Mesodermal cell (in vitro differentiated cells): ENCODE measurements at regions not wholly inside any gene's neighbourhood (a gene's known extent, or its start where the extent isn't known, plus 50 kb on each side); places are given as distances from the start of the nearest gene placed in this dataset.

Experiments
- H3K27ac ChIP-seq: 2 replicates; pipeline ENCODE4 v1.7.0; 2013; ENCODE audit warnings: mild to moderate bottlenecking, low read depth, low read length, moderate library complexity; ENCODE audit not compliant: severe bottlenecking
- H3K36me3 ChIP-seq: 2 replicates; pipeline ENCODE4 v1.7.1; 2013; ENCODE audit warnings: mild to moderate bottlenecking, low read length, moderate library complexity; ENCODE audit not compliant: control insufficient read depth, insufficient read depth
- H3K4me1 ChIP-seq: one replicate; pipeline ENCODE4 v1.7.1; 2013; ENCODE audit warnings: mild to moderate bottlenecking, low read length; ENCODE audit not compliant: insufficient read depth, control insufficient read depth, poor library complexity, severe bottlenecking
- H3K4me3 ChIP-seq: 2 replicates; pipeline ENCODE4 v1.7.0; 2013; ENCODE audit warnings: low read length, control low read depth, mild to moderate bottlenecking; ENCODE audit not compliant: insufficient read depth, poor library complexity, severe bottlenecking; ENCODE audit errors: extremely low read depth
- H3K9me3 ChIP-seq: 2 replicates; pipeline ENCODE4 v1.7.1; 2013; ENCODE audit warnings: mild to moderate bottlenecking, low read length, moderate library complexity; ENCODE audit not compliant: control insufficient read depth
- WGBS, 2 experiments: methylation state at CpG; one replicate each; pipeline ENCODE4 v1.1.5; 2013; ENCODE audit warnings: missing lambda C conversion rate in 2 of 2; ENCODE audit not compliant: insufficient coverage in 2 of 2; 5-methylcytosine and 5-hydroxymethylcytosine counted together

GRCh38 chr1:59075021-59075420 is 221.9 kb upstream of the FGGY start:
- H3K36me3 ChIP-seq = no peaks in the 10 kb centered on the region
- no peak overlapping the region for H3K4me3 ChIP-seq
- WGBS, 2 experiments = 75 to 93% methylated on average over 3 to 6 of the region's 6 CpGs
- no peaks in the 10 kb centered on the region for H3K9me3 ChIP-seq
- H3K27ac ChIP-seq = no peak overlapping the region
- H3K4me1 ChIP-seq = peaks cover 17% of the 10 kb centered on the region

- H3K9me3 ChIP-seq = no peaks in the 10 kb centered on the region
- peaks cover 23% of the 10 kb centered on the region for H3K4me1 ChIP-seq
- no peaks in the 10 kb centered on the region for H3K36me3 ChIP-seq
- H3K27ac ChIP-seq = no peak overlapping the region
- 90 to 100% methylated on average over 1 of the region's 1 CpG for WGBS, 2 experiments
- H3K4me3 ChIP-seq = no peak overlapping the region
Observed at GRCh38 chr1:59076612-59077011, 220.3 kb upstream of the FGGY start.

GRCh38 chr1:59077466-59078069 is 219.3 kb upstream of the FGGY start:
- no peaks in the 10 kb centered on the region for H3K9me3 ChIP-seq
- no peak overlapping the region for H3K4me3 ChIP-seq
- peaks cover 30% of the 10 kb centered on the region for H3K4me1 ChIP-seq
- no peak overlapping the region for H3K27ac ChIP-seq
- no peaks in the 10 kb centered on the region for H3K36me3 ChIP-seq
- WGBS, 2 experiments = 0 to 38% methylated on average over 2 to 6 of the region's 6 CpGs

- WGBS, 2 experiments = 8 to 17% methylated on average over 1 to 2 of the region's 4 CpGs
- H3K4me1 ChIP-seq = peaks cover 30% of the 10 kb centered on the region
- no peak overlapping the region for H3K27ac ChIP-seq
- H3K36me3 ChIP-seq = no peaks in the 10 kb centered on the region
- no peak overlapping the region for H3K4me3 ChIP-seq
- H3K9me3 ChIP-seq = no peaks in the 10 kb centered on the region
Observed at GRCh38 chr1:59078070-59078800, 218.7 kb upstream of the FGGY start.

- Histone ChIP-seq H3K27ac (no peak overlapping the region), H3K4me3 (no peak overlapping the region), H3K4me1 (peaks cover 31% of the 10 kb centered on the region), H3K36me3 (no peaks in the 10 kb centered on the region), H3K9me3 (no peaks in the 10 kb centered on the region)
- 42% methylated on average over 3 of the region's 3 CpGs; no CpG with 5 or more reads in 1 of the 2 experiments for WGBS, 2 experiments
Observed at GRCh38 chr1:59078866-59079265, 218.0 kb upstream of the FGGY start.

- no peaks in the 10 kb centered on the region for H3K9me3 ChIP-seq
- H3K4me1 ChIP-seq = peaks cover 35% of the 10 kb centered on the region
- no peak overlapping the region for H3K27ac ChIP-seq
- 17% methylated on average over 1 of the region's 3 CpGs; no CpG with 5 or more reads in 1 of the 2 experiments for WGBS, 2 experiments
- H3K4me3 ChIP-seq = no peak overlapping the region
- no peaks in the 10 kb centered on the region for H3K36me3 ChIP-seq
Observed at GRCh38 chr1:59079434-59080140, 217.3 kb upstream of the FGGY start.

GRCh38 chr1:59081181-59081580 is 215.7 kb upstream of the FGGY start:
- Histone ChIP-seq H3K27ac (no peak overlapping the region), H3K9me3 (no peaks in the 10 kb centered on the region), H3K4me1 (peaks cover 35% of the 10 kb centered on the region), H3K4me3 (no peak overlapping the region), H3K36me3 (no peaks in the 10 kb centered on the region)
- WGBS, 2 experiments = no CpG with 5 or more reads among the region's 1 CpG

- WGBS, 2 experiments = 93% methylated on average over 2 of the region's 5 CpGs; no CpG with 5 or more reads in 1 of the 2 experiments
- no peak overlapping the region for H3K27ac ChIP-seq
- no peak overlapping the region for H3K4me3 ChIP-seq
- H3K9me3 ChIP-seq = no peaks in the 10 kb centered on the region
- peaks cover 35% of the 10 kb centered on the region for H3K4me1 ChIP-seq
- no peaks in the 10 kb centered on the region for H3K36me3 ChIP-seq
Observed at GRCh38 chr1:59081795-59082194, 215.1 kb upstream of the FGGY start.

- Histone ChIP-seq H3K9me3 (peaks cover 1% of the 10 kb centered on the region), H3K36me3 (no peaks in the 10 kb centered on the region), H3K27ac (peak overlapping the region; percentile 43), H3K4me1 (peaks cover 24% of the 10 kb centered on the region), H3K4me3 (no peak overlapping the region)
- 65 to 84% methylated on average over 4 to 5 of the region's 9 CpGs for WGBS, 2 experiments
Observed at GRCh38 chr1:59083946-59084865, 212.7 kb upstream of the FGGY start.

GRCh38 chr1:59085101-59085500 is 211.8 kb upstream of the FGGY start:
- Histone ChIP-seq H3K9me3 (peaks cover 7% of the 10 kb centered on the region), H3K27ac (no peak overlapping the region), H3K4me3 (no peak overlapping the region), H3K4me1 (peaks cover 18% of the 10 kb centered on the region), H3K36me3 (no peaks in the 10 kb centered on the region)
- WGBS, 2 experiments = 100% methylated on average over 1 of the region's 3 CpGs; no CpG with 5 or more reads in 1 of the 2 experiments
